B cell (primary cell): ENCODE measurements at regions not wholly inside any gene's neighbourhood (a gene's known extent, or its start where the extent isn't known, plus 50 kb on each side); places are given as distances from the start of the nearest gene placed in this dataset.

Experiments
- CTCF ChIP-seq: fragments of 200-600 bp; IDR thresholded peaks from one replicate; pipeline ENCODE4 v1.8.0; 2022; ENCODE audit warnings: antibody characterized with exemption, mild to moderate bottlenecking
- EZH2 ChIP-seq: IDR thresholded peaks from 2 replicates; pipeline ENCODE4 v1.6.1; 2012; ENCODE audit warnings: borderline replicate concordance, low read depth, mild to moderate bottlenecking, moderate library complexity, low read length; ENCODE audit not compliant: insufficient read depth, poor library complexity, severe bottlenecking

- TF ChIP-seq CTCF (no peak), EZH2 (no peak)
Observed at GRCh38 chr16:73605309-73605708, 557.4 kb upstream of the ZFHX3 start.
